Adrenal gland (tissue), 9 donors: ENCODE measurements at regions not wholly inside any gene's neighbourhood (a gene's known extent, or its start where the extent isn't known, plus 50 kb on each side); places are given as distances from the start of the nearest gene placed in this dataset.

Source experiments
- DNase-seq, 7 donors: peaks; one replicate each; pipeline ENCODE4 v3.0.0-alpha.2; 2019 to 2020
- H3K27ac ChIP-seq, 5 donors: fragments of 200-600 bp; sonication (generic) in 4 of 5; 1 replicate in 3 of 5; 2 replicates in 2 of 5; pipeline versions ENCODE4 v1.5.1 to v1.8.0; 2016 to 2020; ENCODE audit warnings: mild to moderate bottlenecking in 1 of 5
- H3K27me3 ChIP-seq: fragments of 200-600 bp; 2 replicates; pipeline ENCODE4 v1.8.0; 2021
- H3K36me3 ChIP-seq, 2 donors: fragments of 200-600 bp; replicated peaks in 1 of 2; 1 replicate in 1 of 2; 2 replicates in 1 of 2; pipeline versions ENCODE4 v1.5.1 to v1.8.0; 2018 to 2022
- H3K4me1 ChIP-seq, 2 donors: fragments of 200-600 bp; replicated peaks in 1 of 2; 1 replicate in 1 of 2; 2 replicates in 1 of 2; pipeline versions ENCODE4 v1.5.1 to v1.8.0; 2018 to 2021
- H3K4me3 ChIP-seq, 4 donors: fragments of 200-600 bp; sonication (generic) in 3 of 4; one replicate each; pipeline ENCODE4 v1.5.1; 2016 to 2018
- H3K9me3 ChIP-seq, 3 donors: fragments of 200-600 bp; sonication (generic) in 1 of 3; replicated peaks in 1 of 3; 1 replicate in 2 of 3; 2 replicates in 1 of 3; pipeline versions ENCODE4 v1.5.1 to v1.8.0; 2016 to 2021
- POLR2A ChIP-seq, 2 donors: fragments of 450-650 bp; IDR thresholded peaks; one replicate each; pipeline ENCODE4 v1.6.1; 2017; ENCODE audit warnings: antibody characterized with exemption in 2 of 2, mild to moderate bottlenecking in 2 of 2, moderate library complexity in 1 of 2
- WGBS, 4 donors: extraction: QIAGEN DNeasy Blood & Tissue Kit in 2 of 4; methylation state at CpG; one replicate each; pipeline versions ENCODE4 v1.1.5 to v1.1.7; 2013 to 2017; 5-methylcytosine and 5-hydroxymethylcytosine counted together
- intact Hi-C, 2 donors: fragments of 100-400 bp; cut with DNase I; formaldehyde crosslinking; loops; one replicate each; pipeline versions ENCODE4 v1.14.1 to v1.15.0; 2022 to 2023
- TF ChIP-seq, protein P1 (sequence below), 6 experiments: fragments of 450-650 bp in 4 of 6; fragments of 200-600 bp in 2 of 6; sonication (generic) in 1 of 6; IDR thresholded peaks; 1 replicate in 5 of 6; 2 replicates in 1 of 6; pipeline versions ENCODE4 v1.5.1 to v1.8.0; 2016 to 2021; ENCODE audit warnings: antibody characterized with exemption in 6 of 6, mild to moderate bottlenecking in 2 of 6, moderate library complexity in 1 of 6
- donor health status: healthy with polysubstance abuse.
- donor health status: Bipolar disorder and iron deficiency.
- donor health status: DM: yes; HTN: yes; CAD: no.
- donor health status: DM: no; HTN: no; CAD: no.
- donor health status: DM: no; HTN: no; CAD: no.

DNA sequence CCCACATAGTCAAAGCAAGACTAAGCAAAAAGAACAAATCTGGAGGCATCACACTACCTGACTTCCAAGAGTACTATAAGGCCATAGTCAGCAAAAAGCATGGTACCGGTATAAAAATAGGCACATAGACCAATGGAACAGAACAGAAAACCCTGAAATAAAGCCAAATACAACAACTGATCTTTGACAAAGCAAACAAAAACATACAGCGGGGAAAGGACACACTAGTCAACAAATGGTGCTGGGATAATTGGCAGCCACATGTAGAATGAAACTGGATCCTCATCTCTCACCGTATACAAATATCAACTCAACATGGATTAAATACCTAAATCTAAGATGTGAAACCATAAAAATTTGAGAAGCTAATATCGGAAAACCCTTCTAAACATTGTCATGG, 819.3 kb upstream of the FRG1 start:
- Histone ChIP-seq H3K27me3 (no peaks in the 10 kb centered on the region), H3K4me1 (no peaks in the 10 kb centered on the region), H3K4me3 (no peak overlapping the region), H3K36me3 (no peaks in the 10 kb centered on the region), H3K27ac (no peak overlapping the region), H3K9me3 (no peaks in the 10 kb centered on the region)
- WGBS, 4 donors, result 81 to 87% (median 84%) methylated on average over 4 of the region's 4 CpGs
- DNase-seq, result no peak
- TF ChIP-seq, protein P1, sequence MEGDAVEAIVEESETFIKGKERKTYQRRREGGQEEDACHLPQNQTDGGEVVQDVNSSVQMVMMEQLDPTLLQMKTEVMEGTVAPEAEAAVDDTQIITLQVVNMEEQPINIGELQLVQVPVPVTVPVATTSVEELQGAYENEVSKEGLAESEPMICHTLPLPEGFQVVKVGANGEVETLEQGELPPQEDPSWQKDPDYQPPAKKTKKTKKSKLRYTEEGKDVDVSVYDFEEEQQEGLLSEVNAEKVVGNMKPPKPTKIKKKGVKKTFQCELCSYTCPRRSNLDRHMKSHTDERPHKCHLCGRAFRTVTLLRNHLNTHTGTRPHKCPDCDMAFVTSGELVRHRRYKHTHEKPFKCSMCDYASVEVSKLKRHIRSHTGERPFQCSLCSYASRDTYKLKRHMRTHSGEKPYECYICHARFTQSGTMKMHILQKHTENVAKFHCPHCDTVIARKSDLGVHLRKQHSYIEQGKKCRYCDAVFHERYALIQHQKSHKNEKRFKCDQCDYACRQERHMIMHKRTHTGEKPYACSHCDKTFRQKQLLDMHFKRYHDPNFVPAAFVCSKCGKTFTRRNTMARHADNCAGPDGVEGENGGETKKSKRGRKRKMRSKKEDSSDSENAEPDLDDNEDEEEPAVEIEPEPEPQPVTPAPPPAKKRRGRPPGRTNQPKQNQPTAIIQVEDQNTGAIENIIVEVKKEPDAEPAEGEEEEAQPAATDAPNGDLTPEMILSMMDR (IDR thresholded peaks at IDR 0.05), result no peak
- TF ChIP-seq POLR2A (IDR thresholded peaks at IDR 0.05), result no peak
- intact Hi-C loops, result no loop called here

DNA sequence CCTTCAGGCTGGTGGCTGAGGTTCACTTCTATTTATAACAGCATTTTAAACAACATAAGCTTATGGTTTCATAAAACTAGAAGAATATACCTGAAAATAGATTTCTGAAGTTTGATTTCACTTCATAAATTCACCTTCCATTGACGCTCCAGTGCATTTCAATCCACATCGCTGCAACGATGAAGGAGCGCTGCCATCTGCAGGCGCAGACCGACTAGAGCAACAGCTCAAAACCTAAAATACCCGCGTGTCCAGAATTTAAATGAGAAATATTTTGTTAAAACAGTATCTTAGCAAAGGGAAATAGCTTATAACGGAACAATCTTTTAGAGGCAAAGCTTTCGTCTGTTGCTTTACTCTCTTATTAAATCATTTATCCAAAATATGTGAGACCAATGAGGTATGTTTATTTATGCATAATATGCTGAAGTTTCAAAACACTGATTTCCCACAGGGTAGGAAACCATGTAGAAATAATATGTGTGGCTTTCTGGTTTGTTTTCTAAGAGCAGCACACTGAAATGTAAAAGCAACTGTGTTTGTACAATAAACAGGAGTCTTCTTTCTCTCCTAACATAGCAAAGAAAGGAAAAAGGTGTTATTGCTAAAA, 816.4 kb upstream of the FRG1 start:
- WGBS, 4 donors, result 28 to 35% (median 30%) methylated on average over 10 of the region's 10 CpGs
- no peak for TF ChIP-seq POLR2A (IDR thresholded peaks at IDR 0.05)
- TF ChIP-seq, protein P1 (IDR thresholded peaks at IDR 0.05), result peak; percentile 17 to 60 (median 43)
- Histone ChIP-seq H3K27me3 (no peaks in the 10 kb centered on the region), H3K4me1 (no peaks in the 10 kb centered on the region), H3K27ac (no peak overlapping the region), H3K4me3 (no peak overlapping the region), H3K36me3 (no peaks in the 10 kb centered on the region), H3K9me3 (no peaks in the 10 kb centered on the region)
- intact Hi-C loops, result no loop called here
- peak in 6 of 7 donors; percentile 23 to 63 (median 29) for DNase-seq

DNA sequence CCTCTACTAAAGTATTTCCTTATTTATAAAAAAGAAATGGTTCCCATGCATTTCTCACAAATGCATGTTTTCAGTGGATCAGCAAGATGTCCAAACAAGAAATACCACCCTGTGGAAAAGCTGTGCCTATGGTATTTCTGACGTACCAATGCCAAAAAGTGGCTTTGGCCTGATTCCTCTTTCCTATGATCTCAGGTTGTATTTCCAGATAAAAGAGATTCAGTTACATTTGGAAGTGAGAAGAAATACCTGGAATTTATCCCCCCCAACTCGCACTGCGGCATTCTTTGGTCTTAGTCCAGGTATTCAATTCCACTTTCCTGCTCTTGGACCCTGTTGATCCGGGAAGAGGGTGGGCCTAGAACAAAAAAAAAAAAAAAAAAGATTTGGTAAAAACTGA, 815.9 kb upstream of the FRG1 start:
- intact Hi-C loops, result no loop called here
- Histone ChIP-seq H3K36me3 (no peaks in the 10 kb centered on the region), H3K27me3 (no peaks in the 10 kb centered on the region), H3K27ac (no peak overlapping the region), H3K4me1 (no peaks in the 10 kb centered on the region), H3K9me3 (no peaks in the 10 kb centered on the region), H3K4me3 (no peak overlapping the region)
- no peak for TF ChIP-seq POLR2A (IDR thresholded peaks at IDR 0.05)
- TF ChIP-seq, protein P1 (IDR thresholded peaks at IDR 0.05), result no peak
- WGBS, 4 donors, result 72 to 89% (median 84%) methylated on average over 4 of the region's 4 CpGs
- DNase-seq, result no peak

DNA sequence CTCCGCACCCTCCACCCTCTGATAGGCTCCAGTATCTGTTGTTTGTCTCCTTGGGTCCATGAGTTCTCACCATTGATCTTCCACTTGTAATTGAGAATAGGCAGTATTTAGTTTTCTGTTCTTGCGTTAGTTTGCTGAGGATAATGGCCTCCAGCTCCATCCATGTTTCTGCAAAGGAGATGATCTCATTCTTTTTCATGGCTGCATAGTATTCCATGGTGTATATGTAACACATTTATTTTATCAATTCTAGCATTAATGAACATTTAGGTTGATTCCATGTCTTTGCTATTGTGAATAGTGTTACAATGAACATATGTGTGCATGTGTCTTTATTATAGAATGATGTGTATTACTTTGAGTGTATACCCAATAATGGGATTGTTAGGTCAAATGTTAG, 814.6 kb upstream of the FRG1 start:
- TF ChIP-seq POLR2A (IDR thresholded peaks at IDR 0.05), result no peak
- H3K4me3 ChIP-seq, result no peak overlapping the region
- H3K27me3 ChIP-seq, result no peaks in the 10 kb centered on the region
- WGBS, 4 donors, result 44 to 46% (median 45%) methylated on average over 2 of the region's 2 CpGs
- intact Hi-C loops, result no loop called here
- H3K9me3 ChIP-seq, result no peaks in the 10 kb centered on the region
- H3K27ac ChIP-seq, result no peak overlapping the region
- DNase-seq, result no peak
- H3K36me3 ChIP-seq, result no peaks in the 10 kb centered on the region
- H3K4me1 ChIP-seq, result no peaks in the 10 kb centered on the region

DNA sequence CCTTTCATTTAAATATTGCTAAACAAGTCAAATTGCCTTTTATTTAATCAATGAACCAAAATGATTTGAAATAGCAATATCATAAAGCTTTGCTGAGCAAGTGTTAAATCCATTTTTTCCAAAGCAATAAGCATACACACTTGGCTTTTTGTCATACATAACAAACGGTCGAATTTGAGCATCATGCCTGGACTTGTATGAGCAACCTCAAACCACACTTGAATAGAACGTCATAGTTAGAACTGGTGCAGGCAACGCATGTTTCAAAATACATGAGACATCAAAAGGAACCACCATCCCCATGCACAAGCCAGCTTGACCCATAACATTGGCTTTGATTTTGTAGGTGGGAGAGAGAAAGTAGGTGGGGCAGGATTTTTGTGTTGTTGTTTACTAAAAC, 812.3 kb upstream of the FRG1 start:
- no peak for TF ChIP-seq POLR2A (IDR thresholded peaks at IDR 0.05)
- TF ChIP-seq, protein P1 (IDR thresholded peaks at IDR 0.05), result no peak
- DNase-seq, result no peak
- Histone ChIP-seq H3K4me1 (no peaks in the 10 kb centered on the region), H3K27ac (no peak overlapping the region), H3K4me3 (no peak overlapping the region), H3K36me3 (no peaks in the 10 kb centered on the region), H3K9me3 (no peaks in the 10 kb centered on the region), H3K27me3 (no peaks in the 10 kb centered on the region)
- WGBS, 4 donors, result 67 to 75% (median 72%) methylated on average over 4 of the region's 4 CpGs
- intact Hi-C loops, result no loop called here
